ENCODE measurements at regions not wholly inside any gene's neighbourhood (a gene's known extent, or its start where the extent isn't known, plus 50 kb on each side); places are given as distances from the start of the nearest gene placed in this dataset.

GRCh38 chr2:144201868-144202468 is 318.0 kb downstream of the ZEB2 start:
- H3K27me3 ChIP-seq, result no peaks in the 10 kb centered on the region
- H3K9me3 ChIP-seq, result no peaks in the 10 kb centered on the region
- intact Hi-C loops (cut with DNase I; ENCODE audit: low total_unique reads), result no loop called here
- no peak overlapping the region for H3K27ac ChIP-seq
- no peak for DNase-seq
- TF ChIP-seq POLR2A (IDR thresholded peaks at IDR 0.05), result no peak
- no peak overlapping the region for H3K4me3 ChIP-seq
- no peaks in the 10 kb centered on the region for H3K36me3 ChIP-seq
- H3K4me1 ChIP-seq, result no peaks in the 10 kb centered on the region

DNA sequence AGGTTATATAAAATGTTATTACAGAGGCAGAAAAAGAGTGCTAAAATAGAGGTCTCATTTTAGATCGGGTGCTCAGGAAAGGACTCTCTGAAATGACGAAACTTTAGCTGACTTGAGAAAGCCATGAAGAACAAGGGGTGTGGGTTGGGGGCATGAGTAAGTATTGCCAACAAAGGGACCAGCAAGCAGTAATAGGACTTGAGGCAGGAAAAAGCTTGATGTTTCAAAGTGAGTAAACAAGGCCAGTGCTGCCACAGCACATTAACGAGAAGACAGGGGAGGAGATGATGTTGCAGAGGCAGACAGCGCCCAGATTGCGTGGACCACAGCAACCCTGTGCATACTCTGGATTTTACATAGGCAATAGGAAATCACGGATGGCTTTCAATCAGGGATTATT is 318.8 kb downstream of the ZEB2 start:
- H3K4me1 ChIP-seq, result no peaks in the 10 kb centered on the region
- intact Hi-C loops (cut with DNase I; ENCODE audit: low total_unique reads), result no loop called here
- no peak overlapping the region for H3K4me3 ChIP-seq
- DNase-seq, result no peak
- TF ChIP-seq, protein P1, sequence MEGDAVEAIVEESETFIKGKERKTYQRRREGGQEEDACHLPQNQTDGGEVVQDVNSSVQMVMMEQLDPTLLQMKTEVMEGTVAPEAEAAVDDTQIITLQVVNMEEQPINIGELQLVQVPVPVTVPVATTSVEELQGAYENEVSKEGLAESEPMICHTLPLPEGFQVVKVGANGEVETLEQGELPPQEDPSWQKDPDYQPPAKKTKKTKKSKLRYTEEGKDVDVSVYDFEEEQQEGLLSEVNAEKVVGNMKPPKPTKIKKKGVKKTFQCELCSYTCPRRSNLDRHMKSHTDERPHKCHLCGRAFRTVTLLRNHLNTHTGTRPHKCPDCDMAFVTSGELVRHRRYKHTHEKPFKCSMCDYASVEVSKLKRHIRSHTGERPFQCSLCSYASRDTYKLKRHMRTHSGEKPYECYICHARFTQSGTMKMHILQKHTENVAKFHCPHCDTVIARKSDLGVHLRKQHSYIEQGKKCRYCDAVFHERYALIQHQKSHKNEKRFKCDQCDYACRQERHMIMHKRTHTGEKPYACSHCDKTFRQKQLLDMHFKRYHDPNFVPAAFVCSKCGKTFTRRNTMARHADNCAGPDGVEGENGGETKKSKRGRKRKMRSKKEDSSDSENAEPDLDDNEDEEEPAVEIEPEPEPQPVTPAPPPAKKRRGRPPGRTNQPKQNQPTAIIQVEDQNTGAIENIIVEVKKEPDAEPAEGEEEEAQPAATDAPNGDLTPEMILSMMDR (IDR thresholded peaks at IDR 0.05), result no peak
- no peak for TF ChIP-seq POLR2A (IDR thresholded peaks at IDR 0.05)
- no peaks in the 10 kb centered on the region for H3K9me3 ChIP-seq
- H3K27ac ChIP-seq, result no peak overlapping the region
- no peaks in the 10 kb centered on the region for H3K27me3 ChIP-seq
- no peaks in the 10 kb centered on the region for H3K36me3 ChIP-seq

DNA sequence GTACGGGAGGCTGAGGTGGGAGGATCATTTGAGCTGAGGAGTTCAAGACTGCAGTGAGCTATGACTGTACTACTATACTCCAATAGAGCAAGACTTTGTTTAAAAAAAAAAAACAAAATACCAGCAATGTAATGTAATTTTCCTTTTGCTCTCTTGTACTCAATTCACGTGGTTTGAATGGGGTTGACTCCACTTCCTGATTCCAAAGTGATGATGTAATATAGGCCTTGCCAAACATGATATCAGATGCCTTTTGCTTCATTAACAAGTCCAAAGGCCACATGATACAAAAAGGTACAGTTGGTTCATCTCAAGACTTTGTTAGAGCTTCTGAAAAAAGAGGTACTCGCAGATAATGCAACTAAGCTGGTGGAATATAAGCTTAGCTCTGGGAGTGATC is 321.8 kb downstream of the ZEB2 start:
- Histone ChIP-seq H3K27ac (no peak overlapping the region), H3K4me1 (no peaks in the 10 kb centered on the region), H3K27me3 (no peaks in the 10 kb centered on the region), H3K4me3 (no peak overlapping the region), H3K9me3 (no peaks in the 10 kb centered on the region), H3K36me3 (no peaks in the 10 kb centered on the region)
- intact Hi-C loops (cut with DNase I; ENCODE audit: low total_unique reads), result no loop called here
- no peak for TF ChIP-seq POLR2A (IDR thresholded peaks at IDR 0.05)
- TF ChIP-seq, protein P1 (IDR thresholded peaks at IDR 0.05), result no peak
- DNase-seq, result no peak

DNA sequence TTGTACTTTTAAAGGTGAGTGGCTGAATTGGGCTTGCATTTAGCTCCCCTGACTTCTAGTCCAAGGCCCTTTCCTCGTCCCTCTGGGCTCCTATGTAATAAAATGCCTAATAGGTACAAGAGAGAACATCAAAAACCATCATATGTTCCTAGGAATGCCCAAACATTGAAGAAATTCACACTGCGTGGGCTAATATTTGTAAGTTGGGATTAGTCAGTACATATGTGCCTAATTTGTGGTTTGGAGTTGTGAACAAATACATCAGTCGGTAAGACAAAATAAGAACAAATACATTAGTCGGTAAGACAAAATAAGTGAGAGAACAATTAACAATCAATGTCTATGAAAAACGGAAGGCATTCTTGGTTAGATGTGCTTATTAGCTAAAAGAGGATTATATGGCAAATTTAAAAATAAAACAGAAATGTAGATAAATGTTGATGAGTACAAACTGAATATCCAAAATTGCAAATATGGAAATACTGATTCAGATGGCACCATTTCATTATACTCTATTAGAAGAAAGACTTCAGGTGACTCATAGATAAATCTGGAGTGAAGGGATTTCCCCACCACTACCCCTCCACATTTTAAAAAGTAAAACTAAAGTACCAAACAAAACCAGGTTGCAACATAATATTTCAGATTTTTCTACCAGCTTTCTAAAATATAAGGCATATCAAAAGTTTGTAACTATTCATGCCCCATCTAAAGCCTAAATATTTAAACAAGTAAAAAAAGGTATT is 325.4 kb downstream of the ZEB2 start:
- intact Hi-C loops (cut with DNase I; ENCODE audit: low total_unique reads), result no loop called here
- Histone ChIP-seq H3K9me3 (no peaks in the 10 kb centered on the region), H3K4me1 (no peaks in the 10 kb centered on the region), H3K4me3 (no peak overlapping the region), H3K27ac (no peak overlapping the region), H3K36me3 (no peaks in the 10 kb centered on the region), H3K27me3 (no peaks in the 10 kb centered on the region)
- TF ChIP-seq, protein P1 (IDR thresholded peaks at IDR 0.05), result no peak
- no peak for TF ChIP-seq POLR2A (IDR thresholded peaks at IDR 0.05)
- DNase-seq, result no peak

- intact Hi-C loops (cut with DNase I; ENCODE audit: low total_unique reads), result no loop called here
- DNase-seq, result no peak
- H3K27ac ChIP-seq, result no peak overlapping the region
- TF ChIP-seq, protein P1 (IDR thresholded peaks at IDR 0.05), result no peak
- TF ChIP-seq POLR2A (IDR thresholded peaks at IDR 0.05), result no peak
- no peaks in the 10 kb centered on the region for H3K36me3 ChIP-seq
- no peak overlapping the region for H3K4me3 ChIP-seq
- H3K4me1 ChIP-seq, result no peaks in the 10 kb centered on the region
- no peaks in the 10 kb centered on the region for H3K27me3 ChIP-seq
- H3K9me3 ChIP-seq, result no peaks in the 10 kb centered on the region
Observed at GRCh38 chr2:144190908-144191605, 328.9 kb downstream of the ZEB2 start.

Measured in uterus (tissue), 3 donors.